Osteoblast (primary cell): ENCODE measurements at regions not wholly inside any gene's neighbourhood (a gene's known extent, or its start where the extent isn't known, plus 50 kb on each side); places are given as distances from the start of the nearest gene placed in this dataset.

Source experiments
- DNase-seq: peaks from one replicate; pipeline ENCODE4 v3.0.0; 2011; ENCODE audit warnings: low spot score, mixed read lengths; ENCODE audit not compliant: insufficient read length; ENCODE audit errors: missing footprints
- H2AFZ ChIP-seq: 2 replicates; pipeline ENCODE4 v1.6.0; 2011; ENCODE audit warnings: mild to moderate bottlenecking, low read length
- H3K27ac ChIP-seq: 2 replicates; pipeline ENCODE4 v1.5.1; 2011; ENCODE audit warnings: mild to moderate bottlenecking, low read depth, low read length, moderate library complexity
- H3K27me3 ChIP-seq: 2 replicates; pipeline ENCODE4 v1.6.0; 2012; ENCODE audit warnings: mild to moderate bottlenecking, control low read depth, inconsistent platforms, low read length, moderate library complexity; ENCODE audit not compliant: insufficient read depth
- H3K36me3 ChIP-seq: 2 replicates; pipeline ENCODE4 v1.5.1; 2011; ENCODE audit warnings: mild to moderate bottlenecking, low read length, control low read depth, moderate library complexity; ENCODE audit not compliant: insufficient read depth
- H3K4me1 ChIP-seq: 2 replicates; pipeline ENCODE4 v1.5.1; 2011; ENCODE audit warnings: mild to moderate bottlenecking, low read length, control low read depth, moderate library complexity; ENCODE audit not compliant: insufficient read depth
- H3K4me2 ChIP-seq: 2 replicates; pipeline ENCODE4 v1.6.0; 2011; ENCODE audit warnings: mild to moderate bottlenecking, low read length; ENCODE audit not compliant: insufficient read depth
- H3K4me3 ChIP-seq: fragments of 200-600 bp; sonication (generic); 3 replicates; pipeline ENCODE4 v1.5.1; 2012; ENCODE audit warnings: mild to moderate bottlenecking, low read length, inconsistent platforms; ENCODE audit not compliant: insufficient read depth
- H3K79me2 ChIP-seq: 2 replicates; pipeline ENCODE4 v1.6.0; 2012; ENCODE audit warnings: mild to moderate bottlenecking, low read length, control low read depth, inconsistent platforms; ENCODE audit not compliant: insufficient read depth
- H3K9me3 ChIP-seq: 2 replicates; pipeline ENCODE4 v1.5.1; 2011; ENCODE audit warnings: low read depth, low read length, control low read depth
- H4K20me1 ChIP-seq: 2 replicates; pipeline ENCODE4 v1.6.0; 2012; ENCODE audit warnings: mild to moderate bottlenecking, low read length, control low read depth; ENCODE audit not compliant: insufficient read depth
- TF ChIP-seq, protein P1 (sequence below): IDR thresholded peaks from 2 replicates; pipeline ENCODE4 v1.5.1; 2011; ENCODE audit warnings: mild to moderate bottlenecking, low read depth, low read length, moderate library complexity; ENCODE audit errors: extremely low read depth

DNA sequence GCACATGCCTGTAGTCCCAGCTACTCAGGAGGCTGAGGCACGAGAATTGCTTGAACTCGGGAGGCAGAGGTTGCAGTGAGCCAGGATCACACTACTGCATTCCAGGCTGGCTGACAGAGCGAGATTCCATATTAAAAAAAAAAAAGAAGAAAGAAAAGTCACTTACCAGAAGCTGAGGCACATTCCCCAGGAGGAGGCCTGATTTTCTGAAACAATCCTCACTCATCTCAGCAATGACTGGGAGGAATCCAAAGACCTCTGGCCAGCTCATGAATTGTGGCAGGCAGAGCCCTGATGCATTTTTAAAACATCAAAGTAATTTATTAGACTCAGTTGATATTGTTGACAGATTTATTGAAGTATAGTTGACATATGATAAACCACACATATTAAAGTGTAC lies 206.3 kb downstream of the FOXO1 start:
- Histone ChIP-seq H3K36me3 (no peaks in the 10 kb centered on the region), H4K20me1 (no peaks in the 10 kb centered on the region), H3K4me3 (no peak overlapping the region), H3K27me3 (peaks cover 8% of the 10 kb centered on the region), H3K79me2 (no peaks in the 10 kb centered on the region), H3K9me3 (no peaks in the 10 kb centered on the region), H3K4me1 (no peaks in the 10 kb centered on the region), H3K4me2 (no peak overlapping the region), H2AFZ (no peak overlapping the region), H3K27ac (no peak overlapping the region)
- TF ChIP-seq, protein P1, sequence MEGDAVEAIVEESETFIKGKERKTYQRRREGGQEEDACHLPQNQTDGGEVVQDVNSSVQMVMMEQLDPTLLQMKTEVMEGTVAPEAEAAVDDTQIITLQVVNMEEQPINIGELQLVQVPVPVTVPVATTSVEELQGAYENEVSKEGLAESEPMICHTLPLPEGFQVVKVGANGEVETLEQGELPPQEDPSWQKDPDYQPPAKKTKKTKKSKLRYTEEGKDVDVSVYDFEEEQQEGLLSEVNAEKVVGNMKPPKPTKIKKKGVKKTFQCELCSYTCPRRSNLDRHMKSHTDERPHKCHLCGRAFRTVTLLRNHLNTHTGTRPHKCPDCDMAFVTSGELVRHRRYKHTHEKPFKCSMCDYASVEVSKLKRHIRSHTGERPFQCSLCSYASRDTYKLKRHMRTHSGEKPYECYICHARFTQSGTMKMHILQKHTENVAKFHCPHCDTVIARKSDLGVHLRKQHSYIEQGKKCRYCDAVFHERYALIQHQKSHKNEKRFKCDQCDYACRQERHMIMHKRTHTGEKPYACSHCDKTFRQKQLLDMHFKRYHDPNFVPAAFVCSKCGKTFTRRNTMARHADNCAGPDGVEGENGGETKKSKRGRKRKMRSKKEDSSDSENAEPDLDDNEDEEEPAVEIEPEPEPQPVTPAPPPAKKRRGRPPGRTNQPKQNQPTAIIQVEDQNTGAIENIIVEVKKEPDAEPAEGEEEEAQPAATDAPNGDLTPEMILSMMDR, result no peak
- DNase-seq, result no peak

DNA sequence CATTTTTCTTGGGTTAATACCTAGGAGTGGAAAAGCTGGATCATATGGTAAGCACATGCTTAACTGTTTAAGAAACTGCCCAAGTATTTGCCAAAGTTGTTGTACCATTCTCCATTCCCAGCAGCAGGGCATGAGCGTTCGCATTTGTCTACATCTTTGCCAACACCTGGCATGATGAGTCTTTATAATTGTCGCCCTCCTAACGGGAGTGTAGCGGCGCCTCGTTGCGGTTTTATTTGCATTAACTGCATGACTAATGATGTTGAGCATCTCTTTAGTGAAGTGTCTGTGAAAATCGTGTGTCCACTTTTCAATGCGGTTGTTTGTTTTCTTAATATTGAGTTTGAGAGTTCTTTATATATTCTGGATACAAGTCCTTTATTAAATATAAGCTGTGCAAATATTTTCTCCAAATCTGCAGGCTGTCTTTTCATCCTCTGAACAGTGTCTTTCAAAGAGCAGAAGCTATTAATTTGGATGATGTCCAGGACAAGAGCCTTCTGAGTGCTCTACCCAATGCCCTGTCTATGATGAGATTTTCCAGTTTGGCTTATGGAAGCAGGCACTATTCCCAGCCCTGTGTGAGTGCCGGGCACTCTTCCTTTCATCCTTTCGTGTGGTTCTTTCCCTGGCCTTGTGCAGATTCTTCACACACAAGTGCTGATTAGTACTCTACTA lies 202.0 kb downstream of the FOXO1 start:
- Histone ChIP-seq H2AFZ (no peak overlapping the region), H3K36me3 (no peaks in the 10 kb centered on the region), H3K9me3 (no peaks in the 10 kb centered on the region), H3K27me3 (no peaks in the 10 kb centered on the region), H3K4me1 (no peaks in the 10 kb centered on the region), H3K4me3 (no peak overlapping the region), H3K79me2 (no peaks in the 10 kb centered on the region), H3K27ac (no peak overlapping the region), H4K20me1 (no peaks in the 10 kb centered on the region), H3K4me2 (no peak overlapping the region)
- TF ChIP-seq, protein P1, result no peak
- DNase-seq, result no peak

DNA sequence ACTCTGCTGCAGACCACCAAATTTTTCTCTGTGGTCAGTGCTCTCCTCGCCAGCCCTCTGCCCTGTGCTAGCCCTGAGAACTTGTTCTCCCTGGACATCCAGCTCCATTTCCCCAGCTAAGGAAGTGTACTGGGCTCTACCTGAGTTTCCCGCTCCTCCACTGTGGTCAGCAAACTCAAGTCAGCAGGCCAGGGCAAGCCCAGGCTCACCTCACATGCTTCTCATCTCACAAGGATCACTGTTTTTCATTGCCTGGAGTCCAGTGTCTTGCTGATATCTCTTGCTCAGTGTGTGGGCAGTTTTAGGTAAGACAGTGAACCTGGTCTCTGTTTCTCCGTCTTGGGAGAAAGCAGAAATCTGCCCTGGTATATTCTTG lies 201.4 kb downstream of the FOXO1 start:
- no peaks in the 10 kb centered on the region for H3K79me2 ChIP-seq
- TF ChIP-seq, protein P1, result no peak
- H3K27me3 ChIP-seq, result no peaks in the 10 kb centered on the region
- no peak overlapping the region for H3K27ac ChIP-seq
- no peak for DNase-seq
- H2AFZ ChIP-seq, result no peak overlapping the region
- H3K36me3 ChIP-seq, result no peaks in the 10 kb centered on the region
- no peak overlapping the region for H3K4me3 ChIP-seq
- no peaks in the 10 kb centered on the region for H3K4me1 ChIP-seq
- H3K4me2 ChIP-seq, result no peak overlapping the region
- no peaks in the 10 kb centered on the region for H4K20me1 ChIP-seq
- H3K9me3 ChIP-seq, result no peaks in the 10 kb centered on the region

DNA sequence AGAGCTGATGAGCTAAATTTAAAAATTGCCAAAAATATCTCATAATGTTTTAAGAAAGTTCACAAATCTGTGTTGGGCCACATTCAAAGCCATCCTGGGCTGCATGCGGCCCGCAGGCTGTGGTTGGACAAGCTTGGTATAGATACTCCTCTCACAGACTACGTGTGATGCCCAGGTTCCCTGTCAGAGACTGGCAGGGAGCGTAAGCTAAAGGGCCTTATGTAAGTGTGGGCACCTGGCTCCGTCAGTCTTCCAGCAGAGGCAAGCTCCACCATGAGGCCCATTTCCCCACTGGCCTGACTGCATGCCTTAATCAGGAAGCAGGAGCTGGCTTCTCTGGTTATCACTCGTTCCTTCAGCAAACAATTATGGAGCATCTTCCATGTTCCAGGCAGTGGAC lies 200.2 kb downstream of the FOXO1 start:
- no peak overlapping the region for H2AFZ ChIP-seq
- no peak overlapping the region for H3K27ac ChIP-seq
- no peak for DNase-seq
- no peaks in the 10 kb centered on the region for H3K36me3 ChIP-seq
- TF ChIP-seq, protein P1, result no peak
- H3K4me1 ChIP-seq, result no peaks in the 10 kb centered on the region
- no peak overlapping the region for H3K4me2 ChIP-seq
- no peaks in the 10 kb centered on the region for H4K20me1 ChIP-seq
- H3K9me3 ChIP-seq, result no peaks in the 10 kb centered on the region
- H3K27me3 ChIP-seq, result no peaks in the 10 kb centered on the region
- H3K79me2 ChIP-seq, result no peaks in the 10 kb centered on the region
- H3K4me3 ChIP-seq, result no peak overlapping the region
